BJ (cell line): ENCODE measurements at regions not wholly inside any gene's neighbourhood (a gene's known extent, or its start where the extent isn't known, plus 50 kb on each side); places are given as distances from the start of the nearest gene placed in this dataset.

Source experiments
- CTCF ChIA-PET: fragments of 350-600 bp; formaldehyde crosslinking; extraction: SDS; loops from one replicate; lab custom pipeline; 2021; ENCODE audit warnings: antibody characterized with exemption, inconsistent platforms; lab: Yijun Ruan, JAX
- POLR2A ChIA-PET: fragments of 300-600 bp; sonication (Branson Sonifier 250); formaldehyde crosslinking; extraction: SDS; loops from one replicate; lab custom pipeline; 2021; ENCODE audit warnings: antibody characterized with exemption; lab: Charles Lee
- DNase-seq: peaks from one replicate; pipeline ENCODE4 v3.0.0-alpha.2; 2011; ENCODE audit warnings: low read depth
- H3K27me3 ChIP-seq: 2 replicates; pipeline ENCODE4 v1.6.0; 2011; ENCODE audit warnings: low read length; ENCODE audit not compliant: control insufficient read depth, insufficient read depth
- H3K36me3 ChIP-seq: 2 replicates; pipeline ENCODE4 v1.5.1; 2011; ENCODE audit warnings: low read length; ENCODE audit not compliant: control insufficient read depth, insufficient read depth
- H3K4me3 ChIP-seq: 2 replicates; pipeline ENCODE4 v1.5.1; 2011; ENCODE audit warnings: low read depth, mild to moderate bottlenecking, control low read depth, low read length
- TF ChIP-seq, protein P1 (sequence below): IDR thresholded peaks from 2 replicates; pipeline ENCODE4 v1.5.1; 2011; ENCODE audit warnings: low read depth, mild to moderate bottlenecking, control low read depth, inconsistent platforms, low read length, moderate library complexity; ENCODE audit not compliant: insufficient read depth

DNA sequence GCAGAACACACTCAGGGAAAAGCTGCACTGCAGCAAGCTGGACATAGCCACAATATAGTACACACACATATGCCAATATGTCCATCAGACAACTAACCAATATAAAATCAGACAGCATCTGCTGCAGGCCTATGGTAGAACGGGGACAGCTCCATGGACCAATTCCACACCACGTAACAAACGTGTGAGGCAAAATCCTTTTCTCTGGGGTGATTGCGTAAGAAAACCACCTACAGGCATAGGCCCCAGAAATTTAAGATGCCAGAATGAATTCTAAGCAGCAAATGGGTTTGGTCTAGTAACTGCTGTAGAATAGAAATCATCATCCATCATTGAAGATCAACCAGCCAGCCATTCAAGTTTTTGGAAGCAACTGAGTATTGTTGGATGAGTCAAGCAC, 368.9 kb upstream of the TMPO start:
- ChIA-PET CTCF (no interaction called here), POLR2A (no interaction called here)
- Histone ChIP-seq H3K27me3 (no peaks in the 10 kb centered on the region), H3K4me3 (no peak overlapping the region), H3K36me3 (no peaks in the 10 kb centered on the region)
- no peak for DNase-seq
- TF ChIP-seq, protein P1, sequence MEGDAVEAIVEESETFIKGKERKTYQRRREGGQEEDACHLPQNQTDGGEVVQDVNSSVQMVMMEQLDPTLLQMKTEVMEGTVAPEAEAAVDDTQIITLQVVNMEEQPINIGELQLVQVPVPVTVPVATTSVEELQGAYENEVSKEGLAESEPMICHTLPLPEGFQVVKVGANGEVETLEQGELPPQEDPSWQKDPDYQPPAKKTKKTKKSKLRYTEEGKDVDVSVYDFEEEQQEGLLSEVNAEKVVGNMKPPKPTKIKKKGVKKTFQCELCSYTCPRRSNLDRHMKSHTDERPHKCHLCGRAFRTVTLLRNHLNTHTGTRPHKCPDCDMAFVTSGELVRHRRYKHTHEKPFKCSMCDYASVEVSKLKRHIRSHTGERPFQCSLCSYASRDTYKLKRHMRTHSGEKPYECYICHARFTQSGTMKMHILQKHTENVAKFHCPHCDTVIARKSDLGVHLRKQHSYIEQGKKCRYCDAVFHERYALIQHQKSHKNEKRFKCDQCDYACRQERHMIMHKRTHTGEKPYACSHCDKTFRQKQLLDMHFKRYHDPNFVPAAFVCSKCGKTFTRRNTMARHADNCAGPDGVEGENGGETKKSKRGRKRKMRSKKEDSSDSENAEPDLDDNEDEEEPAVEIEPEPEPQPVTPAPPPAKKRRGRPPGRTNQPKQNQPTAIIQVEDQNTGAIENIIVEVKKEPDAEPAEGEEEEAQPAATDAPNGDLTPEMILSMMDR: no peak

DNA sequence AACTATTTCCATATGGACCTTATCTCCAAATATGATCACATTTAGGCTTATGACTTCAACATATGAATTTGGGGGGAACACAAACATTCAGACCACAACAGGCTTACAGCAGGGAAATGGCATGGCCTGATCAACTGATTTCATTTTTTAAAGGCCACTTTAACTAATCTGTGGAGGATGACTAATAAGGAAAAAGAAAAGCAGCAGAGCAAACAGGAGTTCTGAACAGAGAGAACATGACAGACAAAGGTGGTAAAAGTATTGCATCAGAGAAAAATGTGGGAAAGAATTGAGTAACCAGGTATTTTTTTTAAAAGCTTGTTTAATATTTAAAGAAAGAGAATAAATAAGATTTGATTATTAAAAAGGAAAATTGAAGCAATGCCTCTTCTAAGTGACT, 366.1 kb upstream of the TMPO start:
- Histone ChIP-seq H3K4me3 (no peak overlapping the region), H3K27me3 (no peaks in the 10 kb centered on the region), H3K36me3 (no peaks in the 10 kb centered on the region)
- DNase-seq: no peak
- POLR2A ChIA-PET: no interaction called here
- CTCF ChIA-PET: no interaction called here
- TF ChIP-seq, protein P1: no peak

DNA sequence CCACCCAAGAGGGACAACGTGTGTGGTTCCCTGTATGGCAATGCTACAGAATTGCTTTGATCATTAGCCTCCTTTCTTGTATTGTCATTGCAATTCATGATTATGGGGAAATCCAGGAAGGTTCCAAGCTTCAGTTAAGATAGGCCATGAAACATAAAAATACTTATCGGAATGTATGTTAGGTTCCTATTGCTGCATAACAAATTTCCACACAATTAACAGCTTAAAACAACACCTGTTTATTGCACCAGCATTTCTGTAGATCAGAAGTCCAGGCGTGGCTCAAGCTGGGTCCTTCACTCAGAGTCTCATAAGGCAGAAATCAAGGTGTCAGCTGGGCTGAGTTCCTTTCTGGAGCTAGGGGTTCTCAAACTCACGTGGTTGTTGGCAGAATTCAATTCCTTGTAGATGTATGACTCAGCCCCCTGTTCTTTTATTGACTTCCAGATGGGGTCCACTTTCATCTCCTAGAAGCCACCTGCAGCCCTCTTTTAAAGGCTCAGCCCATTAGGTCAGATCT, 365.6 kb upstream of the TMPO start:
- Histone ChIP-seq H3K36me3 (no peaks in the 10 kb centered on the region), H3K4me3 (no peak overlapping the region), H3K27me3 (no peaks in the 10 kb centered on the region)
- CTCF ChIA-PET: no interaction called here
- no peak for DNase-seq
- POLR2A ChIA-PET: no interaction called here
- TF ChIP-seq, protein P1: no peak

DNA sequence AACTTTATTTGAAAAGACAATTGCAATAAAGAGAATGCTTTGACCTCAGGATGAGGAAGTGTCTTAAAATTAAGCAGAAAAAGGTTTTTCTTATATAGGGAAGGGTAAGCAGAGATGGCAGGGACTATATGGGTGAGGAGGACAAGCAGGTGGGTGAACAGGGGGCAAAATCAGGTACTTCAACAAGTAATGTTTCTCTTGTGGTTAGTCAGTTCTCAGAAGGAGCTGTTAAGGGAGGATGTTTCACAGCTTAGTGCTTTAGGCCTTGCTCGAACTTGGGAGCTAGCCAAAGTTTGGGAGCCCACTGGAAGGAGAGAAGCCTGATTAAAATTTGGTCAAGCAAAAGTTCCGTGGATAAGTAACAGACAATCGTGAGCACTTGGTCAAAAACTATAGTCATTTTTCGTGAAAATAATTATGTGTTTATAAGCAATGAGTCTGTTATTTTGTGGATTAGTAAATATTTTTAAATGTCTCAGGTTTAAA, 364.2 kb upstream of the TMPO start:
- TF ChIP-seq, protein P1: no peak
- no peaks in the 10 kb centered on the region for H3K27me3 ChIP-seq
- no peaks in the 10 kb centered on the region for H3K36me3 ChIP-seq
- no peak for DNase-seq
- CTCF ChIA-PET: interaction anchor here (1.2 kb wide), 1 partner anchor 10 kb away, joined by 3 read pairs; no protein-coding TSS in a partner anchor
- POLR2A ChIA-PET: no interaction called here
- H3K4me3 ChIP-seq: no peak overlapping the region

DNA sequence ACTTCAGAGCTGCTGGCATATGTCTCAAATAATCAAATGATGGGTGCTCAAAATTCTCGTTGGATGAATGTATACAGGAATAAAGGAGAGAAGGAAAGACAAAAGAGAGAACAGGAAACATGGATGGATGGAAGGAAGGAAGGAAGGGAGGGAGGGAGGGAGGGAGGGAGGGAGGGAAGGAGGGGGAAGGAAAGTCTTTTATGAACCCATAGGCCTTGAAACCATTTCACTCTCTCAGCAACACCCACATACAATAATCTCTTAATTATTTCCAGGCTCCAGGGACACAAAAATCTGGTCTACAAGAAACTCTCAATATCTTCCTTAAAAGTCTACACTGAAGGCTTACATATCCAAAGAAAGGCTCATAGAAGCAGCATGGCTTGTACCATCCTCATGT, 363.4 kb upstream of the TMPO start:
- POLR2A ChIA-PET: no interaction called here
- CTCF ChIA-PET: interaction anchor here (1.2 kb wide), 1 partner anchor 11 kb away, joined by 3 read pairs; no protein-coding TSS in a partner anchor
- DNase-seq: no peak

More for the DNA sequence above, 363.4 kb upstream of the TMPO start:
- Histone ChIP-seq H3K27me3 (no peaks in the 10 kb centered on the region), H3K36me3 (no peaks in the 10 kb centered on the region), H3K4me3 (no peak overlapping the region)
- TF ChIP-seq, protein P1: no peak
